Spleen (tissue), 7 donors: ENCODE measurements at regions not wholly inside any gene's neighbourhood (a gene's known extent, or its start where the extent isn't known, plus 50 kb on each side); places are given as distances from the start of the nearest gene placed in this dataset.

Source experiments
- CTCF ChIP-seq, 11 experiments: fragments of 200-600 bp in 7 of 11; fragments of 450-650 bp in 4 of 11; sonication (generic) in 4 of 11; IDR thresholded peaks in 8 of 11; conservative IDR thresholded peaks in 3 of 11; 1 replicate in 7 of 11; 2 replicates in 4 of 11; pipeline versions ENCODE4 v1.4.0 to v1.8.0; 2016 to 2021; ENCODE audit warnings: antibody characterized with exemption in 11 of 11, inconsistent platforms in 4 of 11, mild to moderate bottlenecking in 1 of 11
- POLR2A ChIP-seq, 3 donors: fragments of 450-650 bp; IDR thresholded peaks; one replicate each; pipeline ENCODE4 v1.5.1; 2017; ENCODE audit warnings: antibody characterized with exemption in 3 of 3, mild to moderate bottlenecking in 1 of 3
- POLR2AphosphoS5 ChIP-seq, 3 donors: sonication (generic); formaldehyde crosslinking; IDR thresholded peaks; one replicate each; pipeline ENCODE4 v1.5.1; 2017; ENCODE audit warnings: antibody characterized with exemption in 3 of 3
- donor health status: DM: no; HTN: no; CAD: no; lungs with moderate emphysema.
- donor health status: DM: no; HTN: no; CAD: no.
- donor health status: DM: no; HTN: no; CAD: no.

- no peak for TF ChIP-seq CTCF (IDR thresholded peaks at IDR 0.05 in 8 of 11, conservative IDR thresholded peaks at IDR 0.05 in 3 of 11)
- TF ChIP-seq POLR2AphosphoS5 (IDR thresholded peaks at IDR 0.05), result no peak
- no peak for TF ChIP-seq POLR2A (IDR thresholded peaks at IDR 0.05)
These were observed 307.2 kb upstream of the CAMK1G start for GRCh38 chr1:209276321-209276720.
